ENCODE measurements at regions not wholly inside any gene's neighbourhood (a gene's known extent, or its start where the extent isn't known, plus 50 kb on each side); places are given as distances from the start of the nearest gene placed in this dataset.
"Not testable (repeated sequence)": the region's sequence is repeated elsewhere in the genome, so short reads cannot be mapped to it uniquely, and the experiment has no call there.

DNA sequence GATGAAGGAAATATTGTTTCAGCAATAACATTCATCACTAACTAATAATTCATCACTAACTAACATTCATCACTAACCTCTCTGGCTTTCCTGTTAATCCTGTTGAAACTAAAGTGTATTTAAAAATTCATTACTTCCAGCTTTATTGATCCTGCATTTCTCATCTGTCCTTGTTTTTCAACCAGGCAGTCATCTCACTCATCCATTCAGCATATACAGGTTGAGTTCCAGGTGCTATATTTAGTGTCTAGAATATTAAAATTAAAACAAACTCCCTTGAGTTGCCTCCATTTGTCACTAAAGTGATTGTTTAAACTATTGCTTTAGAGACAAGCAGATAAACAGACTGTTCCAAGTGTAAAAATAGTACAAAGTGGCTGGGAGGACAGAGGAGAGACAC, 58.1 kb downstream of the ATXN7L3B start:
- DNase-seq = no peak

DNA sequence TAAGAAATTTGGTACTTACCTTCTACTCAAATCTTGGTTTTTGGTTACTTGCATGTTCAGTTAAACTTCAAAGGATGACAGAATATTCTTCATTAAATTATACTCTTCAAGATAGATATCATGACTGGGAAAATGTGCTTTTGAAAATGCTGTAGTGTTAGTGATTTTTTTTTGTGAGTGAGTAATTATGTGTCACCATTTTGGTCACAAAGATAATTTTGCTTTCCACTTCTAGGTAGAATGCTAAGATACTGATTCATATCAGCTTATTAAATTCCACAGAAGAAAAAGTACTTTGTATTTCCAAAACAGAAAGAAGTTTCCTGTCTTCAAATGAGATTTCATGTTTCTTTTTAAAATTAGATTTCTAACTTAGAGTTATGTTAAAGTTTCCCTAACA, 61.2 kb downstream of the ATXN7L3B start:
- no peak for DNase-seq

DNA sequence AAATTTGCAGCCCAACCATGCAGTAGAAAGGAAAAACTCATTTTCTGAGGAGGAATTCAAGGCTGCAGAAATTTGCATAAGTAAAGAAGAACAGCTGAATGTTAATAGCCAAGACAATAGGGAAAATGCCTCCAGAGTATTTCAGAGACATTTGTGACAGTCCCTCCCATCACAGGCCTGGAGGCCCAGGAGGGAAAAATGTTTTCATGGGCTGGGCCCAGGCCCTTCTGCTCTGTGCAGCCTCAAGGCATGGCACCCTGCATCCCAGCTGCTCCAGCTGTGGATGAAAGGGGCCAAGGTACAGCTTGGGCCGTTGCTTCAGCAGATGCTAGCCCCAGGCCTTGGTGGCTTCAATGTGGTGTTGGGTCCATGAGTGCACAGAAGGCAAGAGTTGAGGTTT, 62.3 kb downstream of the ATXN7L3B start:
- DNase-seq = no peak

DNA sequence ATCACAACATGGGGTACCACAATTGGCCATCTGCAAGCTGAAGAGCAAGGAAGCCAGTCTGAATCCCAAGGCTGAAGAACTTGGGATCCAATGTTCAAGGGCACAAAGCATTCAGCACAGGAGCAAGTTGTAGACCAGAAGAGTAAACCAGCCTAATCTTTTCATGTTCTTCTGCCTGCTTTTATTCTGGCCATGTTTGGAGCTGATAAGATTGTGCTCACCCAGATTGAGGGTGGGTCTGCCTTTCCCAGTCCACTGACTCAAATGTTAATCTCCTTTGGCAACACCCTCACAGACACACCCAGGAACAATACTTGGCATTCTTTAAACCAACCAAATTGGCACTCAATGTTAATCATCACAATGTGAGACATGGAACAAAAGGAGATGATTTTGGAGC, 63.2 kb downstream of the ATXN7L3B start:
- DNase-seq = not testable (repeated sequence)

DNA sequence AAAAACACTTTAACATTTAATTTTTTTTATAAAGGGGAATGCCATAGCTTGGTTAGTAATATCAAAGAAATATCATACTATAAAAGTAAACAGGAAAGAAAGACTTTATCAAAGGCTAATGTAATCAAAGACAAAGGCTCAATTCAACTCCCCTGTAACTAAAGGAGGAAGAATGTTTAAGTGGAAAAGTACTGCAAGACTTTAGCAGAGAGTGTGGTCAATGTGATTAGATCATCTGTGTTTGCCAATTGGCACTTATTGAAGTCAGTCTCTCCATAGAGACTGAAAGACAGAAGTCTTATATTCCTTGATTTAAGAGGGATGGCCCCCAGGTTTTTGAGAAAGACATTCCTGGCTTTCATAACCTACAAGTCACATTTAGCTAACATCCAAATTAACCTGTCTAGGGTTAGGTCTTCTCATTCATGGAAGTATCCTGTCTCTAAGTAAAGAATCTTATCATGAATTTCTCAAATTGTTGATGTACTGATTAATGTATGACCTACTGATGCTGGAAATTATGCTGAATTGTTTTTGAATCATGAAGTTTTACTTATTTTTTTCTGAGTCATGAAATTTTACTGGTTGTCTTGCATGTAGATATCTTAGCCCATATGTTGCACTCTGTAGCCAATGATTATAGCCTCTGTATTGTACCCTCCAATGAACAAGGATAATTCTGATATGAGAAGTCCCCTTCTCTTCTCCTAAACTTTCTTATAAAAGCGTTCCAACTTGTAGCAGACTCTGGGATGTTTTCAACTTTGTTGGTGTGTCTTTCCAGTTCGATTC, 65.4 kb downstream of the ATXN7L3B start:
- no peak for DNase-seq

DNA sequence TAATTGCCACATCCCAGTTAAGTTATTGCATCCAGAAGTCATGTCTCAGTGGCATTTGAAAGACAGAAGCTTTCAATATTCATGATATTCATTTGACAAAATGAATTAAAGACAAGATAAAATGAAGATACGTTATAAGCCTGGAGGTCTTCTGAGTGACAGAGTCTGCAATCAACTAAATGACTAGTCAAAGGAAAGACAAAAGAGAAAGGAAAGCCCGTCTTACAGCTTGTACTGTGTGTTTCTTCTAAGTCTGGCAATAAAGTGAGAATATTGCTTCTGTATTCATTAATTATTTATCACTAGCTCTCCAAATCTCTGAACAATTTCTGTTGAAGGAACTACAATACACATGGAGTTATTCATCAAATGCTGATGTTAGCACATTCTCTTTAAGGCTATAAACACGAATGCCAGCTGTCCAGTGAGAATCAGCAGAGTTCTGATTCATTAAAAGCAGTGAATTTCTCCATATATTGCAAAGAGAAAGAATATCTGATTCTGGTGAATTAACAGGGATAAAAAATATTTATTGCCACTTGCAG, 70.7 kb downstream of the ATXN7L3B start:
- DNase-seq = no peak

DNA sequence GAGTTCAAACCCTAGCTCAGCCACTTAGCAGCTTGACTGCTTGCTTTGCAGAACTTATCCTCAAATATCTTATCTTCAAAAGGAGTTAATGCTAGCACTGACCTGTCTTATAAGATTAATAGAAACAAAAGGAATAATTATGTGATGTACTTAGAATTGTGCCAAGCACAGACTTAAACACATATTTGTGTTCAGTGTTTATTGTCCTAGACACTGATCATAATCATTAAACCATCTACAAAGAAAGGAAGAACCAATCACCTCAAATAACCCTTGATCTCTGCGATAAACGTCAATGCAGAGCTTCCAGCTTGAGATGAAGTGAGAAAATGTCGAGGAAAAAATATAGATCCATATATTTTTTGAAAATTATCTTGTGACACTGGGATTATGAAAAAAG, 73.1 kb downstream of the ATXN7L3B start:
- DNase-seq = no peak

DNA sequence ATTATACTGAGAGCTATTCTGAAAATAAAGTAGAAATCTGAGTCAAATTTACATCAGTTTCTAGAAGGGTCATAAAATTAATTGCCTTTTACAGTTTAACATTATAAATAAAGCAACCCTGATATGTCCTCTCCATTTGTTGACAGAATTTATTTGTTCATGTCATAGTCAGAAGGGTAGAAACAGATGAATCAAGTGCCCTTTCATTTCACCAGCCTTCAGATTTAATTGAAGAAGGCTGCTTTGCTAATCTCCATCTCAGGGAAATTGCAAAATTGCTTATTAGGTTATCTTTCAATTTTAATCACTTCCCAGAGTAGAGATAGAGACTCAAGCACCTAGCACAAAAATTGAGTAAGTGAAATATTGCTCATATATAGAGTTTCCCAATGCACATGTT, 76.8 kb downstream of the ATXN7L3B start:
- no peak for DNase-seq

DNA sequence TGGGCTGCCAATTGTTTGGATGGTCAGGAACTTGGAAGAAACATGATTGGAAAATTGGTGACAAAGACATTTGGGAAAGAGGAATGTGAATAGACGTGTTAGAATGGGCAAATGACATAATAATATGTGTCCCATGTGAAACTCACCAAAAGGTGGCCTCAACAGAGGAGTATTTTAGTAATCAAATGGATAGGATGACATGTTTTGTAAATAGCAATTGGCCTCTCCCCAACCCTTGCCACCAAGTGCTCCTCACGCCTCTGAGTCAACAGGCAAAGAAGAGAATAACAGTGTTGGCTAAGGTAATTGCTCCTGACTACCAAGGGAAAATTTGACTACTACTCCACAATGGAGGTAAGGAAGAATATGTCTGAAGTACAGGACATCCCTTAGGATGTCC, 81.4 kb downstream of the ATXN7L3B start:
- no peak for DNase-seq

DNA sequence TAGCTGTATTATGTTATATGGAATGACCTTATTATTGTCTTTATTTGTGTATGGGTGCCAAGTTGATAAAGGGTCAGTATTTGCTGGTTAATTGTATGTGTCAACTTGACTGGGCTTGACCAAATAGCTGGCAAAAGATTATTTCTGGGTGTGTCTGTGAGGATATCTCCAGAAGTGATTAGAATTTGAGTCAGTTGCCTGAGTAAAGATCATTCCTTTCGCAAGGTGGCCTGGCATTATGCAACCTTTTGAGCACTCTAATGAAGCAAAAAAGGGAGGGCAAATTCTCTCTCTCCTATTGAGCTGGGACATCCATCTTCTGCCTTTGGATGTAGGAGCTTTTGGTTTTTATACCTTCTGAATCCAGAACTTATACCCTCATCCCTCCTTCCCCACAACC, 82.2 kb downstream of the ATXN7L3B start:
- DNase-seq = no peak

DNA sequence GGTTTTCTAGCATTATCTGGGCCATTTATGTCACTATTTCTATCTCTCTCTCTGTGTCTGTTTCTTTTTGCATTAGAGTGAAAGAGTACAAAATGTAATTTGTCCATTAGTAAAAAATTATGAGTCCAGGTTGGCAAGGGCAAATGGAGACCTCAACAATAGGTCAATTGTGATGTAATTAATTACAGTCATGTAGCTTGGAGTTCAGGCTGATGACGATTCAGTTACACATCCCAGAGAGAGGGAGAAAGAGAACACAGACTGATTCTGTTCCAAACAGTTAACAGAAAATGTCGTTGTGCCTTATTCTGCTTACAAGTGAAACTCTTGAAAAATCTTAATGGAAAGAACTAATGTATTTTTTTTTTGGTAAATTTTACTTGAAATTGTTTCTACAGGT, 83.3 kb downstream of the ATXN7L3B start:
- DNase-seq = no peak

DNA sequence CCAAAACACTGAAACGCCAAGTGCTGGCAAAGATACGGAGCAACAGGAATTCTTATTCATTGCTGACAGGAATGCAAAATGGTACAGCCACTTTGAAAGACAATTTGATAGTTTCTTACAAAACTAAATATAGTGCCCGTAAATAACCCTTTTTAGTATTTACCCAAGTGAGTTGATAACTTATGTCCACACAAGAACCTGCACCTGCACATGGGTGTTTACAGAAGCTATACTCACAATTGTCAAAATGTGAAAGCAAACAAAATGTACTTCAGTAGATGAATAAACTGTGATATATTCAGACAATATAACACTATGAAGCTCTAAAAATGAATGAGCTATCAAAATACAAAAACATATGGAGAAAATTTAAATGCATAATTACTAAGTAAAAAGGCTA, 86.6 kb downstream of the ATXN7L3B start:
- DNase-seq = peak; percentile 16

DNA sequence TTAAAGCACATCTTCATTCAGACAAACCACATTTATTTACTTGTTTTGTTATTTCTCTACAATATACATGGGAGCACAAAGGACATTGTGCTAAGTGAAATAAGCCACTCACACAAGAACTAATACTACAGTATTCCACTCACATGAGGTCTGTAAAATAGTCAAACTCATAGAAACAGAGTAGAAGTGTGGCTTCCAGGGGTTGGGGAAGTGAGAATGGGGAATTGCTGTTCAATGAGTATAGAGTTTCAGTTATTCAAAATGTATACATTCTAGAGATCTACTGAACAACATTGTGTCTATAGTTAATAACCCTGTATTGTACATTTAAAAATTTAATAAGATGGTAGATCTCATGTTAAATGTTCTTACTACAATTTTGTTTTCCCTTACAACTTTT, 88.8 kb downstream of the ATXN7L3B start:
- no peak for DNase-seq

DNA sequence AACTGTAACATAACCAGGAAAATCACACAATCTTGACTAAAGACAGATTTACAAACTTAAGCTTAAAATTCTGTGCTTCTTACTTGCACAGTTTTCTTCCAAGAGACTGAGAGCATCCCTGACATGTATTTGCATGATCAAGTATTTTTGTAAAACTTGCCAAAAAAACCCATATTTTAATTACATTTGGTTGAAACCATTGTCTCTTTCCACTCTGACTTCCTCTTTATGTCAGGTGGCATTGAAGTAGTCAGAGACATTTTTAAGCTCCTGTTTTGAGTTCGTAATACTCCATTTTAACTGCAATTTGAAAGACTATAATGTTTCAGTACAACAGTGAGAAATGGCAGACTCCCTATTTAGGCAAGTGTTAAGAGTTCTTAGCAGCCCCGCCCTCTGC, 103.6 kb downstream of the ATXN7L3B start:
- no peak for DNase-seq

DNA sequence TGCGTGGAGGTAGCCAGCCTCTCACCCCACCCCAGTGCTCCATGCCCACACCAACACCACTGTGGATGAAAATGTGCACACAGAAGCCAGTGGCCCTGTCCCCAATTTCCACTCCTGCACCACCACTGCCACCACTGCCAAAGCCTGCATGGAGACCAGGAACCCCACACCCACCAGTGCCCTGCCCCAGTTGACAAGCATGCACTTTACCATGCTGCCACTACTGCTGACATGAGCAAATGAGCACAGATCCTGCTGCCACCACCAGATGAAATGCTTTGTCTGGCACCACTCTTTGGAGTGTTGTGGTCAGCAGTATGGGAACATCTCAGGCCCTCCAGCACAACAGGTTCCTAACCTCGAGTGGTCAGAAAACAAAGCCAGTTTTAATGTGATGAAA, 104.1 kb downstream of the ATXN7L3B start:
- DNase-seq = no peak

DNA sequence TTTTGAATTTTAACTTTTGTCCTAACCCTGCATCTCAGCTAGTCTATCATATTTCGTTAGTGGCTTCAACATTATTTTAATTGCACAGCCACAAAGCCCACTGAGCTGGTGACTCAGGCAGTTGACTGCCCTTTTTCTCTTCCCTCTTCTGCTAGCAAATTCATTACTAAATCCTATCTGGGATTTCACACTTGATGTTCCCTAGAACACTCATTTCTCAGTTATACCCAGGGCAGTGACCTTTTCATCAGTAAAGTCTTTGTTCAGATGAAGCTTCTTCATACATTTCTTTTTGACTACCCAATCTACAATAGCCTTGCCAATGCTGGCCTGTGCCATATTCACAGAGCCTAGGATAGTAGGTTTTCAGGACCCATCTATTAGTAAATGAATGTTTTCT, 107.0 kb downstream of the ATXN7L3B start:
- DNase-seq = no peak

DNA sequence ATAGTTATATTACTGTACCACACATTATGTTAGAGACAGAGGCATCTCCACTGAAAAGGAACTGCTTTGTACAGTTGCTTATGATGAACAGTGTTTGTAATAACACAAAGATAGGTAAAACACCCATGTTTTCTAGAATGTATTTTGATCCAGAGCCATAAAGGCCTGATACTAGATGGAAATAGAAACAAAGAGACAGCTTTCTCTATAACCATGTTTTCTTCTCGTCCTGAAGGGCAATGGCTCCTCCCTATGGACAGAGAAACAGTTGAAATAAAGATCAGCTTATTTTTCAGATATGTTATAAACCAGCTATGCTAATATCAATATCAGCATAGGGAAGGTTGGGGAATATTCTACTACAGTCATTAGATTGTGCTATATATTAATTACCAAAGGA, 109.2 kb downstream of the ATXN7L3B start:
- peak; percentile 23 for DNase-seq

DNA sequence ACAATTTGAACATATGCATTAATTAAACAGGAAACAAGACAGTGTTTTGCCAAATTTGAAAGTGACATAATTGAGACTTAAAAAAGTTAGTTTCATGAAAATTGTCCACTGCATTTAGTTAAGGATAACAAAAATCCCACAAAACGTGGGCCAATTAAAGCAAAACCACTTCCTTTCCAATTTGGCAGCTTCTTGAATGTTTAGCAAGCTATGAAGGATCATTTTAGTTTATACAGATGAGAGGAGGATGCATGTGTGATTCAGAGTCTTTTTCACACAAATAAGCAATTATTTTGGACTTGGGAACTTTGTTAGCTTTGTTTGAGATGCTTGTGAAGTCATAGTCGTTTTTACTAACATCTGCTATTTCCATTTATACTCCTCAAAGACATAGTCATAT, 109.6 kb downstream of the ATXN7L3B start:
- no peak for DNase-seq

DNA sequence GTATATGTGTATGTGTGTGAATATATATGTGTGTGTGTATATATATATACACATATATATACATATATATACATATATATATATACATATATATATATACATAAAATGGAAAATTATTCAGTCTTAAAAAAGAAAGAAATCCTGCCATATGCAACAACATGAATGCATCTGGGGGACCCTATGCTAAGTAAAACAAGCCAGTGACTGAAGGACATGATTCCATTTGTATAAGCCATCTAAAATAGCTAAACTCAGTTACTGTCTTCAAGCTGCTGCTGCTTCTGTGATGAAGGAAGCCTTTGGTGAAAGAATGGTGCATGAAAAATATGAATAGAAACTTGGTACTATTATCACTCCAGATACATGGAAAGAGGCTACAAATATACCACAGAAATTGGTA, 118.6 kb downstream of the ATXN7L3B start:
- DNase-seq = no peak

DNA sequence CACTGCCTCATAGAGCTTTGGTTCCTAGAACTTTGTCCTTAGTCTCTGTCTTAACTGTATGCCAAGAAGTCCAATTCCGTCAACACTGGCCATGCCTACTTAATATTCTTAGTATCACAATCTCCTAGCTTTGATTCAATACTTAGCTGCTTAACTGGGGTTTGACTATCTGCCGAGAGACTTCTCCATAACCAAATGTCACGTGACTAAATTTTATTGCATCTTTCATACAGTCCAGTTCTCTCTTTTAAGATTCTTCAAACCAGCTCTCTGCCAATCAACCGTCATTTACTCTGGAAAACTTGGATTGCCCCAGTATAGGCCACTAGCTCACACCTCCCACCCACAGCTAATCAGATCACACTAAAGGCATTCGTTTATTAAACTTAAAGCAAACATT, 122.8 kb downstream of the ATXN7L3B start:
- DNase-seq = no peak

DNA sequence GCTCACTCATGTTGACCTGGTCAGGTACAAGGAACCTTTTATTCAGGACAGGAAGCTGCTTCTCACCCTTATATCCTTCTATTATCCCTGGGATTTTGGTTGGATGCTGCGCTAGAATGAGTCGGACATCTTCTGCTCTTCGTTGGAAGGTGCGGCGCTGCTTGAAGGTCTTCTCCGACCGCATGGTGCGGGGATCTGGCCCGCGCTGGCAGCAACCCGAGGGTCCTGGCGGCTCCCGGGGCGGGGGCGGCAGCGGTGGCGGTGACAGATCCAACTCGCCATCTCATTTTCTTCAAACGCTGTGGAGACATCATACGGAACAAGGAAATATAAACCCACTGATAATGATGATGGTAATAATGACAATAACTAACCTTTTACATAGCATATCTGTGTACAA, 126.3 kb downstream of the ATXN7L3B start:
- no peak for DNase-seq

DNA sequence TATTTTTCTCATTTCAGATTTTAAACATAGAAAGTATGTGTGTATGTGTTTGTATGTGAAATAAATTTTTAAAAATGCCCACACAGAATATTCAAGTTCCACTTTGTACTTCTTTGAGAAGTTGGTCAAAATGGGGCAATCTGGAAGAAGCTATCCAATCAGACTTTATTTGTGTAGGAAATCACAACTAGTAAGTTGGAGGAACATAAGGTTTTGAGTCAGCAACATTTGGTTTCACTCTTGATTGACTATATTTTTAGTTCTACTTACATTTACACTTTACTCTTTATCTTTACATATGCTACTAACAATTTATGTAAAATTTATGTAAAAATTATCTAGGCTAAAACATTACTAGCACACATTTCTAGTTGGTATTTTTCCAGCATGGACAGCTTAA, 128.1 kb downstream of the ATXN7L3B start:
- no peak for DNase-seq

DNA sequence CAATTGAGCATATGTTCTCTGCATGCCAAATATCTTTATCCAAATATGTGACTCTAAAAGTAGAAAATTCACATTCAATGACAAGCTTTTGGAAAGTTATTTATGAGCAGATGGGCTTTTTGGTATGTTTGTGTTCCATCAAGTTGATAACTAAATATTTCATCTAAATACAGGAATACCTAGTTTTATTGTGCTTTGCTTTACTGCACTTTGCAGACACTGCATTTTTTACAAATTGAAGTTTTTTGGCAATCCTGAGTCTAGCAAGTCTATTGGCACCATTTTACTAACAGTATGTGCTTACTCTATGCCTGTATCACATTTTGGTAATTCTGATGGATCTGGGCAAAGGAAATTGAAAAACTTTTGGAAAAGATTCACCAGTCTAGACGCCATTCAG, 133.8 kb downstream of the ATXN7L3B start:
- DNase-seq = no peak

DNA sequence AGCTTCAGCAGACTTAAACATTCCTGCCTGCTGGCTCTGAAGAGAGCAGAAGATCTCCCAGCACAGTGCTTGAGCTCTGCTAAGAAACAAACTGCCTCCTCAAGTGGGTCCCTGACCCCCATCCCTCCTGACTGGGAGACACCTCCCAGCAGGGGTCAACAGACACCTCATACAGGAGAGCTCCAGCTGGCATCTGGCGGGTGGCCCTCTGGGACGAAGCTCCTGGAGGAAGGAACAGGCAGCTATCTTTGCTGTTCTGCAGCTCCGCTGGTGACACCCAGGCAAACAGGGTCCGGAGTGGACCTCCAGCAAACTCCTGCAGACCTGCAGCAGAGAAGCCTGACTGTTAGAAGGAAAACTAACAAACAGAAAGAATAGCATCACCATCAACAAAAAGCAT, 139.3 kb downstream of the ATXN7L3B start:
- DNase-seq = not testable (repeated sequence)

DNA sequence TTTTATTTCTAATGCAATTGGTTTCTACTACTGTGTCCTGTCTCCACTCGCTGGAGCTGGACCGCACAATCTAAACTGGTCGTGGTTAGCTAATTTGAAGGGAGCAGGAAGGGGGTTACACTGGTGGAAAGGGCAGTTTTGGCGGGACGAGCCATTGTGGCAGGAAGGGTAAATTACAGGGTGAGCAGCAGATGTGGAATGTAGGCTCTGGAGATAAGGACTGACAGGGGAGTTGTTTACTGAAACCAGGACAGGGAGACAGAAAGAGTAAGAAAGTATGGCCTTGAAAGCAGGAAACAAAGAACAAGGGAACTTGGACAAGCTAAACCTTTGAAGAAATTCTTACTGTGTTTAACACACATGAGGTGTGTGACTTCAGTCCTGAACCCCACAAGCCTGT, 147.8 kb downstream of the ATXN7L3B start:
- no peak for DNase-seq
